ENCODE measurements at regions not wholly inside any gene's neighbourhood (a gene's known extent, or its start where the extent isn't known, plus 50 kb on each side); places are given as distances from the start of the nearest gene placed in this dataset.
"Not testable (repeated sequence)": the region's sequence is repeated elsewhere in the genome, so short reads cannot be mapped to it uniquely, and the experiment has no call there.

DNA sequence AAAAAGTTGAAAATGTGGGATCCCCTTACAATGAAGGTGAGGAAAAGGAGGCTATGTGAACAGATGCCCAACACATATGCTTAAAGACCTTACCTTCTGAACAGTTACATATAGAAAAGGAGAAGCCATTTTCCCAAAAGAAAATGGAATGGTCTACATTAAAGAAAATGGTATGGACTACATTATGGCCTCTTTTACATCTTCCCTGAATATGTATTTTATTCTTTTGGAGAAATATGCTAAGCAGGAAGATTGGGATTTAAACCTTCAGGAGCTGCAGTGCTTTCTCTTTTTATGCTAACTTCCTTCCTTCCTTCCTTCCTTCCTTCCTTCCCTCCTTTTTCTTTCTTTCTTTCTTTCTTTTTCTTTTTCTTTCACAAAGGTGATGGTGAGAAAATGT is 155.4 kb downstream of the SEC23IP start:
- FAIRE-seq = no peak

DNA sequence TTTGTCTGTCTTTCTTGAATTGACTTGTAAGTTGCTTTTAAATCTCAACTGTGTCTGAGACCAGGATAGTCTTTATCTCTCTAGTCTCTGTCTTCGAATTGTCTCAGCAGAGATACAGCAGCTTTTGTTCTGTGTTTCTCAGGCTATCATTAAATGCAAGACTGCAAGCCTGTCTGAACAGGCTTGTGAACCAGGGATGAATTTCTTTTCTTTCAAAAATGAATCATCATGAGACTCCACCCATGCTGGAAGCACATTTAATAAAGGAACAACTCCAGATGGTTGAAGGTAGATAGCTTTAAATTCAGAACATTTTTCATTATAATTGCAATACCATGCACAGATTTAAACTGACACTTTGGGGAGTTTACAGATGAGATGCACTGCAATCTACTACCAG is 155.9 kb downstream of the SEC23IP start:
- FAIRE-seq = no peak
- DNase-seq (ENCODE audit: insufficient read length, low spot score) = no peak

More for the DNA sequence above, 155.4 kb downstream of the SEC23IP start:
- DNase-seq (ENCODE audit: insufficient read length, low spot score) = no peak

DNA sequence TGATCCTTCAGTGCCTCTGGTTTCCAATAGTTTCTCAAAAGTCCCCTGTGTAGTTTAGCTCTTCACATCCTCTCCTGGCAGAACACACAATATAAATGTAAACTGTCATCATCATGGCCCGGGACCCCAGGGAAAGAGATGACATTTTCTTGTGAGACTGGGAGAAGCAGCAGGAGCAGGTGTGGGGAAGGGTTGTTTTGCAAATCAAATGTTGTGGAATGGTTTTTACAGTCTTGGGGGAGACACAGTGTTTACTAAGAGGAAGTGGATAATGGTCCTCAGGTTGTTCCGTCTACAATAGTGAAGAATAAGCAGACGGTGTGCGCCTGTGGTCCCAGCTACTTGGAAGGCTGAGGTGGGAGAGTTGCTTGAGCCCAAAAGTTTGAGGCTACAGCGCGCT is 159.1 kb downstream of the SEC23IP start:
- no peak for DNase-seq (ENCODE audit: insufficient read length, low spot score)
- no peak for FAIRE-seq

DNA sequence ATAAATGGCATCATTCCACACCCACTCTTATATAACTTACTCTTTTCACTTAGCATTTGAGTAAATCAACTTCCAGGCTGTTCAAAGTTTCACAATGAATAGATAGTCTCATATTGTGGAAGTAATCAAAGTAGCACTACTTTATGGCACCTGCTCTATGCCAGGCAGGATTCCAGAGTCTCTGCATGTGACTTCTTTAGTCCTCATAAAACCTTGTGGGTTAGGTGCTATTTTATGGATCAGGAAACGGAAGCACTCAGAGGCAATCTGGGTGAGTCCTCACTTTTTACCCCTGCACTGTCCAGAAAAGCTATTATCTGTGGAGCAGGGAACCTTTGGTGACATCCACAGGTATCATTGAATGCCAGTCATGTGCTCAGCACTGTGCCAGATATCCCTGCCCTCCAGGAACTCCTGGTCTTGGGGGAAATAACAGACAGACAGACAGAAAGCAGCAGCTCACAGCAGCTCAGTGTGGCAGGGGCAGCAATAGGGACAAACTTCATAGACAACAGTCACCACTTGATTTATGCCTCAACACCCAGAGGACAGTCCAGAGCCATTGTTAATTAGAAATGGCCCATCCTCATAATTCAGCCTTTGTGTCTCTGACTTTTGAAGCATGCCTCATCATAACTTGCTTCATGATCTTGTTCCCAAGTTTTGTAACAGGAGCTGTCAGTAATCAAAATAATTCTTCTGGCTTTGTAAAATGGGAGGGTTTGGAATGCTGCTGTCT is 160.6 kb downstream of the SEC23IP start:
- FAIRE-seq (no peak), DNase-seq (ENCODE audit: insufficient read length, low spot score) (no peak)

DNA sequence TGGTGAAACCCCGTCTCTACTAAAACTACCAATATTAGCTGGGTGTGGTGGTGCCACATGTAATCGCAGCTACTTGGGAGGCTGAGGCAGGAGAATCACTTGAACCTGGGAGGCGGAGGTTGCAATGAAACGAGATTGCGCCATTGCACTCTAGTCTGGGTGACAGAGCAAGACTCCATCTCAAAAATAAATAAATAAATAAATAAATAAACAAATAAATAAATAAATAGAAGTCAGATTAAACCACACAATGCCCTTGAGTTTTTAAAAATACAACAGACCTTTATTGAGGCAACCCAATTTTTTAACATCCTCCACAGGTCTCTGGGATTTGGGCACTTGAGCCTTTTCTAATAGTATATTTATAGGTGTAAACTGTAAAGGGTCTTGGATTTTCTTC is 167.3 kb downstream of the SEC23IP start:
- FAIRE-seq; DNase-seq (ENCODE audit: insufficient read length, low spot score): not testable (repeated sequence)

DNA sequence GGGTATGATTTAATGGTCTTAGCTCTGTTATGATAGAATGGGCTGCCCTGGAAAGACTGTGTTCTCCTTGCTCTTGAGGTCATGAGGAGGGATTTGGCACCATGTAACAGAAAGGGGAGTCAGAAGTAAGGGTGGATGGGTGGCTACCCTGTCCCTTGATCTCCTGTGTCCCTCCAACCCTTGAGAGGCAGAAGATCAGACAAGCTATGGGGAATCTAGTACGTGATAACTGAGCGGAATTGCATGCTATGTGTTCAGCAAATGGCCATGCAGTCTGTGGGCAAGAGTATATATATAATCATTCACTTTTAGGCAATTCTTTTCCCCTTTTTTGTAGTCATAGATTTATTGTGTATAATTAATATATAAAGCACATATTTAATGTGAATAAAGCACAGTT is 174.9 kb downstream of the SEC23IP start:
- no peak for FAIRE-seq
- no peak for DNase-seq (ENCODE audit: insufficient read length, low spot score)

DNA sequence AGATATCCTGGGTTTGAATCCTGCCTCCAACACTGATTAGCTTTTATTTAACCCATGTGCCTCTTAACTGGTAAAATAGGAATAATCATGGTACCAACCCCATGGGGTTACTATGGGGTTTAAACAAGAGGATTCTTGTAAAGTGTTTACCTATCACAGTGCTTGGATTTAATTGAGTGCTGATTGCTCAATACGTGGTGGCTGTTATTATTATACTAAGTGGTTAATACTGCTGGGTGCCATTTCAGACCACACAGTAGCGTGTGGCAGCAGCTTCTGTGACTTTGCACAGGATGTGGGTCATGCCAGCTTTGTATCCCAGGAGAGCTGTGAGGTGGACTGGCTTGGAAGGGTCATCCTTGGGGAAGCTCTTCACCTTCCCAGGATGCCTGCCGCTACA is 177.2 kb downstream of the SEC23IP start:
- FAIRE-seq (no peak), DNase-seq (ENCODE audit: insufficient read length, low spot score) (no peak)

DNA sequence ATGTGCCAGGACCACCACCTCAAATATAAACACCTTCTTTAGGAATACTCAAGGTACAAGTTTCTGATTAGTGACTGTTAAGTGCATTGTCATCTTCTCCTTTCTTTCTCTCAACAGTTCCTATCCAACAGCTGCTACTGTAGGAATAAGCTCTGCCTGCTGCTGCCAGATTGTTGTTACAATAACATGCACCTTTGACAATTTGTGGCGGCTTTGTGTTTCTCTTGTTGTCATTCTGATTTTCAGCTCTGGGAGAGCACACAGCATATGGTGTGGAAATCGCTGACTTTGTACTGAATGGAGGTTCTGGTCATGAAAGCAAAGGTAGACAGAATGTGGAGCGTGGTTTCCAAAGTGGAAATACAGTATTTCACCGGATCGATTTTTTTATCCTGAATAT is 182.8 kb downstream of the SEC23IP start:
- no peak for FAIRE-seq
- DNase-seq (ENCODE audit: insufficient read length, low spot score) = no peak

DNA sequence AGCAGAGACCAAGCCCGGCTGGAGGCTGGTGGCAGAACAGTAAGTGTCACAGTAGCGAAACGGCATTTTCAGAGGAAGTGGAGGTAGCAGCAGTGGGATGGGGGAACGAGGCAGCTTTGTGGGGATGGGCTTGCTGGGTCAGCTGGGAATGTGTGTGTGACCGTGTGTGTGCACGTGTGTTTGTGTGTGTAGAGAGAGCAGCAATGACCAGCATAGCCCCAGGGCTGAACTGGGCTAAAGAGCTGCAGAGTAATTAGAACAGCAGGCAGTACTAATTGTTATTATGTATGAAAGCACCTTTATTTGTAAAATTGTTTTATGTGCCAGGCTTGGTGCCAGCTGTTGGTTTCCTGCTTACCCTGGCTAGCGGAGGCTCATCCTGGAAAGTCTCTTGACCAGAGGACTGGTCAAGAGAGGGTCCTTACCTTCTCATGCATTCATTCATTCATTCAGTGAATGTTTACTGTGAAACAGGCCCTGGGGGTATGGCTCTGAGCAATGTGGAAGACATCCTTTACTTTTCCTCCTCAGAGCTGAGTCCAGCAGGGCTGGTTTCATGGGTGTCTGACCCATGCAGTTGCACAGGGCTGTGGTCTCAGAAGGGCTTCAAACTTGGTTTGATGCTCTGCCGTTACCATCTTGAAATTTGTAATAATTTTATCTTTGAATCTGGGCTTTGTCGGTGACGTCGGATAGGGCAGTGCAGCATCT is 184.6 kb downstream of the SEC23IP start:
- no peak for FAIRE-seq
- no peak for DNase-seq (ENCODE audit: insufficient read length, low spot score)

DNA sequence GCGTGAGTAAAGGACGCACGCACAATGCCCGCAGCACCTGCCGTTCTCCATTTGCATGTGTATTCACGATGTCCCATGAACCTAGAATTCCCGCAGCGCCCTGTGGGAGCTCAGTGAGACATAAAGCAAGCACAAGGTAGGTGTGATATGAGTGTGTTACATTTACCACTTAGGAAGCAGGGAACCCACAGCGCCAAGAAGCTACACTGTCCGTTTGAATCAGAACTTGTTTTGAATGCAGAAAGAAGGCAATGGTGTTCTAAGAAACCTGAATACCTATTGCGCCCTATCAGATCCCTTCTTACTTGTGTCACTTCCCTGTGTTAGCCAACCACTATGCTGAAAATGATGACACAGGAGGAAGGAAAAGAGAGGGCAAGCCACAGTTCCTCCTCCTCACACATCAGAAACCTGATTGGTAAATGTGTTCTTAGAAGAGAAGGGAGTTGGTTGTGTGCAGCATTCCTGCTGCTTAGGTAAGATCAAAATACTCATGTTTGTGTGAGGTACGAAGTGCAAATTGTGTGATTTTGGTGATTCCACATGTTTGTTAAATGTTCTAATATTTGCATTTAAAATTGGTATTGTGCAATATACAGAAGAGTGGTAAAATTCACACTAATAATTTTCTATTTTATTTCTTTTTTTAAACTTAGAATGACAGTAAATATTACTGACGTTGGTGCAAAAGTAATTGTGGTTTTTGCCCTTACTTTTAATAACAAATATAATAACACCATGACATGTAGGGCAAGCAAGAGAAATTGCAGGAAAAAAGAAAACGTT is 185.4 kb downstream of the SEC23IP start:
- FAIRE-seq (no peak), DNase-seq (ENCODE audit: insufficient read length, low spot score) (no peak)

DNA sequence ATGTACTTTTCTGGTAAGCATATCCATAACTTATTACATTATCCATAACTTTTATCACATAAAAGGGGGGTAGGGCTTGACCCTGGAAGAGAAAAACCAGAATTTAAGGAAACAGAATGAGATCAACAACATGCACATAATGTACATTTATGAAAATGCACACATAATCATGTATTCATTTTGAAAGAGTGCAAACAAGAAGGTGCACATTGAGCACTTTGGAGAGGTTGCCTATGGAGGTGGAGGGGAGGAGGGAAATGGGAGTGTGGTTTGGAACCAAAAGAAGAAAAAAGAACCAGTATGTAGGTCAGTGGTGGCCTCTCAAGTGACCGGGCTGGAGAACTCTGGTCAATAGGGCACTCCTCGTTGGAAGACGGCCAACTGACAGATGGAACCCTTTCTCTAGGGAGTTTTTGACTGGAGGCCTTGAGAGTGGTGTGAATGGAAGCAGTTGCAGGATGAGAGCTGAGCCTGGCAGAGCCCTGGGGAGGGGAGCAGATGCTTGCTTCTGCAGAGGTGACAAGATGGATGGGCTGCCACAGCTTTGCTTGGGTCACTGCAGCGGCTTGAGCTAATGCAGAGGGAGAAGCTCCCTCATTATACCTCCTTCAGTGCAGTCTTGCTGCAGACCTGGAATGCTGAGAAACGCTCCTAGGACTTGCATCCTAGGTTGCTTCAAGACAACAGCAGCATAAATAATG is 192.7 kb downstream of the SEC23IP start:
- DNase-seq (ENCODE audit: insufficient read length, low spot score) (no peak), FAIRE-seq (no peak)

DNA sequence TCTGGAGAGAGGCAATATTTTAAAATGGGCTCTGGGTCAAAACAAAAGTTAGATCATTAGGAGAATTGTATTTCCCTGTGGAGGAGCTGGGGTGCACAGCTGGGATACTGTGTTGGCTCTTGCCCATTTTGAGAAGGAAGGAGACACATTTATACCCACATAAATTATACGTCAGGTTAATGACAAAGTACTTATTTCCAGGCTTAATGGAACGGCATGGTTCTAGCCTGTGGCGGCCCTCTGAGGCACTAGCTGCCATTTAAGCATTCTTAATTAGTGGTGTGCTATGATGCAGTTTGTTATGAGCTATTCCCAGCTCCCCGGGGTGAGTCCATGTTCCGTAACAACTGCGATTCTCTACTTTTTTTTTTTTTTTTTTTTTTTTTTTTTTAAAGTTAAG is 193.5 kb downstream of the SEC23IP start:
- DNase-seq (ENCODE audit: insufficient read length, low spot score) = no peak
- no peak for FAIRE-seq

DNA sequence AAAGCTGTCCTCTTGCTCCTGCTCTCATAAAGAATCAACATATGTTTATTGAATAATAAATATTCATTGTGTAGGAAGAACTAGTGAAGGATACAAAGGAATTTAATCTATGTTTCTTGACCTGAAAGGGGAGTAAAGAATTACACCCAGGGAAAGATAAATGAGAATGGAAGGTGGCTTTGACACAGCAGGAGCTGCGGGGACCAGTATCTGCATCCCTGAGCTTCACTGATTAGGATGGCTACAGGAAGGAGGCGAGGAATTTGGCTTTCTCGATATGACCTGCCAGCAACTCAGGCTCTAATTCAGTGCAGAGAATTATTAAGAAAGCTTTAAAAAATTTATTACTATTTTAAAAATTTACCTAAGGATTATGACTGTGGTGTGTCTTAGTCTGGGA is 194.6 kb downstream of the SEC23IP start:
- no peak for FAIRE-seq

DNA sequence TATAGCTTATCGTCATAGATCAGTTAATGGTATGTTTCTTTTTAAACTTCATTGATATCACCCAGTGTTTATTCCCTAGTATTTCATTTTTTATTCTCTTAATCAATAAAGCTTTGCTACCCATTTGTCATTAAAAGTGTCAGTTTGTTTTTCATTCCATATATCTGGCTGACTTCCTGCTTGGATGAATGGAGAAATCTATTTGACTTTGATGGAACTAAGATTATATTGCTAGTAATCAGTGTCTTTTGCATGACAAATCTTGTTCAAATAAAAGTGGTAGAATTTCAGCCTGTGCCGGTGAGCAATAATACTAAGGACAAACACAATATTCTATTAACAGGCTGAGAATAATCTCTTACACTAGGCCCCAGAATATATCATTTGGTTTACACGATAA is 203.3 kb downstream of the SEC23IP start:
- FAIRE-seq (no peak), DNase-seq (ENCODE audit: insufficient read length, low spot score) (no peak)

More for the DNA sequence above, 194.6 kb downstream of the SEC23IP start:
- DNase-seq (ENCODE audit: insufficient read length, low spot score) = no peak

DNA sequence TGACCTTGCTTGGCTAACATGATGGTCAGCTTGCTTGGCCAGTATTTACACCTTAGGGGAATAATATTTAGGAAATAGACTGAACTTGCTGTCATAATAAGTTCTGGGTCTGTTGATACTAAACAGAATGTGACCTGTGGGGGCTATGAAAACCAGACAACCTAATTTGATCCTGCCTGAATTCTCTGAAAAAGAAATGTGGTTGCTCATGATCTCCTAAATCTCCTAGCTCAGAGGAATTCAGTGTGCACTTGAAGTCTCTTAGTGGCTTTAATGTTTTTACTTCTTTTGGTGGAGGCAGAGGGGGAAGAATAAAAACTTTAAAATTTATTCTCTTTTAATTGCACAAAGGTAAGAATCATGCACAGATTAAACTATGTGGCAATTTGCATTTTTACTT is 205.2 kb downstream of the SEC23IP start:
- no peak for FAIRE-seq
- DNase-seq (ENCODE audit: insufficient read length, low spot score) = no peak

DNA sequence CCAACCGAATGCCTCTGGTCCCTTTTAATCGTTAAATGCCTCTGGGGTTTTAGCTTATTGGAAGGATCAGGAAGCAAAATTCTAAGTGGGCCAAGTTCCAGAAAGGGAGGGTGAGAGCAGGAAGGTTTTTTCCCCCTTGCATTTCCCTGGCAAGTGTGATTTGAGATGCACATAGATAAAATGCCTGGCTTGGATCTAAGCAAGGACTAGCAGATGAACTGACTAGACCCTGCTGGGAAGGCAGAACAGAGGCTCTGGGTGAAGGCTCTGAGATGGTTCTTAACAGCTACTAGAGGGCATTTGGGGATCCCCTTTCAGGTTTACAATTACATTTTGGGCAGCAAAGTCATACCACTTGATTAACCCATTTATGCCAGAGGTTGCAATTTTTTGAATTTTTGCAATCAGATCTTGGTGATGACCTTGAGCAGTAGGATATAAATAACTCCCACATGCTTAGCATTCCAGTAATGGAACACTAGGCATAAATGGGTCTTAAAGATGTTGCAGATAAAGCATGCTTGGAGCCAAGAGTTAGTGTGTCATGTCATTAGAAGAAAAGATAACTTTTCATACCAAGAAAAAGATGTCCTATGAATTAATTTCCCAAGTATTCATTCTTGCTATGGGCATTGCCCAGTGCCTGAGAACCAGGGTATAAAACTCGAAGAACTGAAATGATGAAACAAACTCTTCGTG is 205.9 kb downstream of the SEC23IP start:
- DNase-seq (ENCODE audit: insufficient read length, low spot score) (no peak), FAIRE-seq (no peak)

DNA sequence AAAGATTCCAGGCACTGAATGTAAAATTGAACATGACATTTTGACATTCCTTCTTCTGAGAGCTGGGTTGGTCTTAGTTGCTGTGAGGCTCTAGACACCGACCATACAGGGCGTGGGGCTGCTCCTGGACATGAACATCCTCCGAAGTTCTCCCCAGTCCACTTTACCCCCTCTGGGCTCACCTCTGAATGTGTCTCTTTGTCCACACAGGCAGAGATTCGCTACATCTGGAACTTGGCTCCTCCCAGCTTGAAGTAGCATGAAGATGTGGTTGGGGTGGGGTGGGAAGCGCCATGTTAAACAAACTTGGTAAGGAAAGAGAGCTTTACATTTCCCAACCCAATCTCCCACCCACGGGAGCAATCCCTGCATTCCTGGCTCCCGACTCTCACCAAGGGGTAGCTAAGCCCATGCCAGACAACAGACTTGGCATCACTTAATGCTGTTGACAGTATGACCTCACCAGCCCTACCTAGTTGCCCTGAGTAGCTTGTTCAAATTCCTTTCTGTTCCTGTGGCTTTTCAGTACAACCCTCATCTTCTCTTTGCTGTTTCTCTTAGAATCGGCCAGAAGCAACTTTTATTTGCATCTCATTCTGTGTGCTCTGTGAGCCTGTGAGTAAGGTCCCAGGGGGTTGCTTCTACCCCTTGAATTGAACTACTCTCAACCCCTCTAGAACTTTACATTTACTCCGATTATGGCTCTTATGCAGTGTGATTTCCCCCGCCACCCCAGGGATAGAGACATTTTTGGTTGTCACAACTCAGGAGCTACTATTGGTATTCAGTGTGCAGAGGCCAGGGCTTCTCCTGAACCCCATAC is 211.4 kb downstream of the SEC23IP start:
- FAIRE-seq = no peak
- no peak for DNase-seq (ENCODE audit: insufficient read length, low spot score)

DNA sequence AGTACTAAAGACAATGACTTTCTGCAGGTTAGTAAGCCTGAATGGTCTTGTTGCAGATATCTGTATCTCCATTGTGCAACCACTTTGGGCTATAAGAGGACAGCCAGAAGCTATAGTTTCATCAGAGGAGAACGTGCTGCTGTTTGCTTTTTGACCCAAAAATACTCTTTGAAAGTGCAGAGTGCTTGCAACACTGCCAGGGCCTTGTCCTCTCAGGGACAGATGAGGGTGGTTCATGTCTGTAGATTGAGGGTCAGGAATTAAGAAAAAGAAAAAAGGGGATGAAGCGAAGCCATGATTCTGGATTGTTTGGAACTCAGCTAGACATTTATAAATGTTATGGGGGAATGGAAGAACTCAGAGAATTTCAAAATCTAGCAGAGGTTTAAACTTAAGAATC is 212.5 kb downstream of the SEC23IP start:
- FAIRE-seq (no peak), DNase-seq (ENCODE audit: insufficient read length, low spot score) (no peak)

DNA sequence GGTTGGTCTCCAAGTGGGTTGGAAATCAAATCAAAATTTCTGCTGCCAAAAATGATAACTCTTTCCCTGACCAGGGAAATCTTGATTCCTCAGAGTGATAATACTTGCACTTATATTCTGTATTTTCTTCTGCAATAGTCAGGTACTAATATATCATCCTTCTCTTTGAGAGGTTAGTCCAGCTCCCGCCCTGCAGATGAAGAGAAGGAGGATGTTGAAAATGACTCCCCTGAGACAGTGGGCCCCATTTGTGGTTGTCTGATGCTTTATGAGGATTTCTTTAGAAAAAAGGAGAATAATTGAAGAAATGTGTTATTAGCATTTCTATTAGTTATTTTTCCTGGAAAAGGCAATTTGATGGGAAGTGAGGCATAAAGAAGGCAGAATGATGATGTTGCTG is 213.0 kb downstream of the SEC23IP start:
- DNase-seq (ENCODE audit: insufficient read length, low spot score) (no peak), FAIRE-seq (no peak)

DNA sequence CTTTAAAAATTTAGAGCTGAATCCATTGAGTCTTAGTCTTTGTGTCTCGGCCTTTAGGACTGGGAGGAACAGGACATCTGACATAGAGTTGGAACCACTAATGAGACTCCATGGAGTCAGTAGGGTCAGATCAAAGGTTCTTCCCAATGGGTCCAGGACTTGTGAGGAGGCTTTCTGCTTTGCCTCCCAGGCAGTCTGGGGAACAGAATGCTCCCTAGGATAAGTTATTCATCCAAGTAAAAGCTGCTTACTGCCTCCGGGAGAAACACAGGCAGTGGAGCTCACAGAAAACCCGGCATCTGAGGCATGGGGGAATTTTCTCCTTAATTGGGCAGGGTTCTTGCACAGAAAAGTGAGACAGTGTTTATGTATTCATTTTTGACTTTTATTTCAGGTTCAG is 216.4 kb downstream of the SEC23IP start:
- DNase-seq (ENCODE audit: insufficient read length, low spot score) = no peak
- no peak for FAIRE-seq

Measured in HTR-8/SVneo (cell line).